ENCODE measurements at regions not wholly inside any gene's neighbourhood (a gene's known extent, or its start where the extent isn't known, plus 50 kb on each side); places are given as distances from the start of the nearest gene placed in this dataset.

DNA sequence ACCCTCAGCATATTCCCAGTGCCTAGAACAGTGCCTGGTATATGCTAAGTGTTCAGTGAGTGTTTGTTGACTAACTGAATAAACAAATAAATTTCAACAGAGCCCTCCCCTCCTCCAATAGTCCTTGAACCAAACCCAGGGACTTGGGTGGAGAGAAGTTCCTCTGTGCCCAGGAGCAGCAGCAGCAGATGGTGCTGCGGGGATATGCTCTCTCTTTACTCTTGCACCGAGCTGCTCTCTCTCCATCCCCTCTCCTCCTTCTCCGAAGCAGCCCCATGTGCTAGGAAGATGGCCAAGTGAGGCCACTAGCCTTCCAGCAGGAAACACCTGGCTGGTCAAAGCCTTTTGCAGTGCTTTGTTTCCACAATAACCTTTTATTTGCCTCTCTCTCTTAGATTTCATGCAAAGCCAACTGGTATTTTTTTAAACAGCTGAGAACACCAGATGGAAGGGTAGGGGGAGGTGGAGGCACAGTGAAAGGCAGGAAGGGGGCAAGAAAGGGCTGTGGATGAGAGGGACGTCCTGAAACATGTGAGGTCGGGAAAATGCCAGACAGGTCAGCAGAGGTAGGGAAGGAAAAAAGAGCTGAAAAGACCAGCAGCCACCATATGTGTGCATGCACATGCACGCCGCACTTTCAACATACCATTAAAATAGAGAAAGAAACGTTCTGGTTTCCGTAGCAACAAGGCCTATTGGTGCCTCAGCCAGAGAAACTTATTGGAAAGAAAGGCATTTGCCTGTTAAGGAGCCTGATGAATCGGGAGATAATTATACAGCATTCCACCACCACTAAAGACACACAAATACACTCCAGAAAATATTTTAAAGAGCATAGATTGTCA, 78.9 kb downstream of the EMP1 start:
- Histone ChIP-seq H3K9me3 (no peaks in the 10 kb centered on the region), H3K4me1 (peaks cover 6% of the 10 kb centered on the region), H3K36me3 (no peaks in the 10 kb centered on the region), H3K27me3 (peaks cover 21% of the 10 kb centered on the region), H3K4me3 (no peak overlapping the region), H3K27ac (no peak overlapping the region)
- WGBS = 49% methylated on average over 10 of the region's 10 CpGs
- no peak for TF ChIP-seq POLR2AphosphoS5 (IDR thresholded peaks at IDR 0.05)
- TF ChIP-seq, protein P1, sequence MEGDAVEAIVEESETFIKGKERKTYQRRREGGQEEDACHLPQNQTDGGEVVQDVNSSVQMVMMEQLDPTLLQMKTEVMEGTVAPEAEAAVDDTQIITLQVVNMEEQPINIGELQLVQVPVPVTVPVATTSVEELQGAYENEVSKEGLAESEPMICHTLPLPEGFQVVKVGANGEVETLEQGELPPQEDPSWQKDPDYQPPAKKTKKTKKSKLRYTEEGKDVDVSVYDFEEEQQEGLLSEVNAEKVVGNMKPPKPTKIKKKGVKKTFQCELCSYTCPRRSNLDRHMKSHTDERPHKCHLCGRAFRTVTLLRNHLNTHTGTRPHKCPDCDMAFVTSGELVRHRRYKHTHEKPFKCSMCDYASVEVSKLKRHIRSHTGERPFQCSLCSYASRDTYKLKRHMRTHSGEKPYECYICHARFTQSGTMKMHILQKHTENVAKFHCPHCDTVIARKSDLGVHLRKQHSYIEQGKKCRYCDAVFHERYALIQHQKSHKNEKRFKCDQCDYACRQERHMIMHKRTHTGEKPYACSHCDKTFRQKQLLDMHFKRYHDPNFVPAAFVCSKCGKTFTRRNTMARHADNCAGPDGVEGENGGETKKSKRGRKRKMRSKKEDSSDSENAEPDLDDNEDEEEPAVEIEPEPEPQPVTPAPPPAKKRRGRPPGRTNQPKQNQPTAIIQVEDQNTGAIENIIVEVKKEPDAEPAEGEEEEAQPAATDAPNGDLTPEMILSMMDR (IDR thresholded peaks at IDR 0.05) = no peak
- DNase-seq (ENCODE audit: low spot score in 2 of 2) = no peak

DNA sequence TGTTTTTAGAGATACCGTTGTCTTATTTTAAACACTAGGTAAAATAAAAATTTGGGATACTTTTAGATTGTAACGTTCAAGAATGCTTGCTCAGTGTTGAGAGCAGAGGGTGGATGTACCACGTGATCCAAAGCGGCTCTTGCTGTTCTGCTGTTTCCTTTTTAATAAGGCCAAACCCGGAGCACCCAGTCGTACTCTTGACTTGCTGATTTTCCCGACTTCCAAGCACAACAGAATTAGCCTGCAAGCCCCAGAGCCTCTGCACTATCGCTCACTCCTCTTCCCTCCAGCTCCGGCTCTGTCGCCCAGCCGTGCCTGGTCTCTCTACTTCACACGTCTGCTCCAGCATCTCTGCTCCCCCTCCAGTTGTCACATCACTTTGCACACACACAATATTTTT, 77.3 kb downstream of the EMP1 start:
- H3K9me3 ChIP-seq = no peaks in the 10 kb centered on the region
- no peak overlapping the region for H3K4me3 ChIP-seq
- no peak for TF ChIP-seq EP300 (IDR thresholded peaks at IDR 0.05)
- WGBS = 76% methylated on average over 12 of the region's 12 CpGs
- no peak overlapping the region for H3K27ac ChIP-seq
- peaks cover 6% of the 10 kb centered on the region for H3K4me1 ChIP-seq
- H3K27me3 ChIP-seq = peaks cover 21% of the 10 kb centered on the region
- no peak for DNase-seq (ENCODE audit: low spot score in 2 of 2)
- no peaks in the 10 kb centered on the region for H3K36me3 ChIP-seq

DNA sequence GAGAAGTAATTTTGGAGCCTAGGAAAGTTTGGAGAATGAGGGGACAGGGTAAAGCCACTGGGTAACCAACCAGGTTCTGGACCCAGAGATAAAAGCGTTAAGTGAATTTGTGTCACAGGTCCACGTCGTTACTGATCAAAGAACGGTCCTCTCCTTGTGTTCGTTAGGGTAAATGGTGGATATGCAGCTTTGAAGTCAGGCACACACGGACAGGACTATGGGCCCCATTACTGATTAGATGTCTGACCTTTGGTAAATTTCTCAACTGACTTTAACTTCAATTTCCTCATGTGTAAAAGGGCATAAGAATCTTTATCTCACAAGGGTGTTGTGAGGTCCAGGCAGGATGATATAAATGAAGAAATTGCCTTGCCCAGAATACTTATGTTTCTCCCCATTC, 76.6 kb downstream of the EMP1 start:
- Histone ChIP-seq H3K27me3 (peaks cover 21% of the 10 kb centered on the region), H3K27ac (no peak overlapping the region), H3K36me3 (no peaks in the 10 kb centered on the region), H3K4me3 (no peak overlapping the region), H3K9me3 (no peaks in the 10 kb centered on the region), H3K4me1 (peaks cover 3% of the 10 kb centered on the region)
- TF ChIP-seq EP300 (IDR thresholded peaks at IDR 0.05) = no peak
- no peak for TF ChIP-seq POLR2AphosphoS5 (IDR thresholded peaks at IDR 0.05)
- TF ChIP-seq POLR2A (IDR thresholded peaks at IDR 0.05) = no peak
- TF ChIP-seq, protein P1 (IDR thresholded peaks at IDR 0.05) = no peak
- DNase-seq (ENCODE audit: low spot score in 2 of 2) = no peak
- 83% methylated on average over 6 of the region's 6 CpGs for WGBS

DNA sequence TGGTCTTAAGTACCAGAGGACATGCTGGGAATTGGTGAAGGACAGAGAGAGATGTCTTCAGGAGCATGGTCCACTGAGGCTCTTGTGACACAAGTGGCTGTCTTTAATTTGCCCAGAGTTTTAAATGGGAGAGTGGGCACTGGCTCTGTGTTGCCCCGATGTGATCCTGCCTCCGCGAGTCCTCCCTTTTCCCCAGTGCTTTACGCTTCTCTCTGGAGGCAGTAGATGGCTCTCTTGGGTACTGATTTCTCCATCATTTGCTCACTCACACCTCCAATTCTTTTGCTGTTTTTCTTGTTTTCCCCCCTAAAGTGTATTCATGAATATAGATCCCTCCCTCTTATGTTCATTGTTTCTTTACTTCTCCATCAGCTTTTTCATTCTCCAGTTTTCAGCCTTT, 74.3 kb downstream of the EMP1 start:
- TF ChIP-seq, protein P1 (IDR thresholded peaks at IDR 0.05) = no peak
- TF ChIP-seq POLR2AphosphoS5 (IDR thresholded peaks at IDR 0.05) (no peak), EP300 (IDR thresholded peaks at IDR 0.05) (no peak), POLR2A (IDR thresholded peaks at IDR 0.05) (no peak)
- Histone ChIP-seq H3K36me3 (no peaks in the 10 kb centered on the region), H3K27ac (no peak overlapping the region)

More for the DNA sequence above, 74.3 kb downstream of the EMP1 start:
- WGBS = 90% methylated on average over 4 of the region's 4 CpGs
- no peak for DNase-seq (ENCODE audit: low spot score in 2 of 2)
- Histone ChIP-seq H3K9me3 (no peaks in the 10 kb centered on the region), H3K27me3 (peaks cover 15% of the 10 kb centered on the region), H3K4me3 (no peak overlapping the region), H3K4me1 (no peaks in the 10 kb centered on the region)
